ENCODE measurements at regions not wholly inside any gene's neighbourhood (a gene's known extent, or its start where the extent isn't known, plus 50 kb on each side); places are given as distances from the start of the nearest gene placed in this dataset.

- no peaks in the 10 kb centered on the region for H3K27me3 ChIP-seq
- no peak overlapping the region for H3K4me3 ChIP-seq
- TF ChIP-seq CTCF (IDR thresholded peaks at IDR 0.05), result no peak
- no peaks in the 10 kb centered on the region for H3K36me3 ChIP-seq
- H3K27ac ChIP-seq, result no peak overlapping the region
- H3K4me1 ChIP-seq, result peaks cover 3% of the 10 kb centered on the region
- no peak for DNase-seq
- intact Hi-C loops (cut with DNase I), result no loop called here
- no peaks in the 10 kb centered on the region for H3K9me3 ChIP-seq
- H3K9ac ChIP-seq (ENCODE audit: low read depth in 2 of 2, low read length in 2 of 2), result no peak overlapping the region
Measured at GRCh38 chr6:113487489-113488058, 369.6 kb upstream of the MARCKS start.

GRCh38 chr6:113488061-113488460 is 369.1 kb upstream of the MARCKS start:
- Histone ChIP-seq H3K27ac (no peak overlapping the region), H3K27me3 (no peaks in the 10 kb centered on the region), H3K4me1 (peaks cover 3% of the 10 kb centered on the region), H3K36me3 (no peaks in the 10 kb centered on the region), H3K9me3 (no peaks in the 10 kb centered on the region), H3K9ac (ENCODE audit: low read depth in 2 of 2, low read length in 2 of 2) (no peak overlapping the region), H3K4me3 (no peak overlapping the region)
- no peak for TF ChIP-seq CTCF (IDR thresholded peaks at IDR 0.05)
- intact Hi-C loops (cut with DNase I), result no loop called here
- DNase-seq, result no peak

GRCh38 chr6:113488812-113489685 is 368.1 kb upstream of the MARCKS start:
- intact Hi-C loops (cut with DNase I), result no loop called here
- no peak for DNase-seq
- Histone ChIP-seq H3K27me3 (no peaks in the 10 kb centered on the region), H3K4me3 (no peak overlapping the region), H3K27ac (no peak overlapping the region), H3K9me3 (no peaks in the 10 kb centered on the region), H3K9ac (ENCODE audit: low read depth in 2 of 2, low read length in 2 of 2) (no peak overlapping the region), H3K4me1 (peaks cover 3% of the 10 kb centered on the region), H3K36me3 (no peaks in the 10 kb centered on the region)
- TF ChIP-seq CTCF (IDR thresholded peaks at IDR 0.05), result no peak

GRCh38 chr6:113489952-113490746 is 367.0 kb upstream of the MARCKS start:
- DNase-seq, result no peak
- Histone ChIP-seq H3K9me3 (no peaks in the 10 kb centered on the region), H3K9ac (ENCODE audit: low read depth in 2 of 2, low read length in 2 of 2) (no peak overlapping the region), H3K27ac (no peak overlapping the region), H3K36me3 (no peaks in the 10 kb centered on the region), H3K4me1 (peaks cover 3% of the 10 kb centered on the region), H3K4me3 (no peak overlapping the region), H3K27me3 (no peaks in the 10 kb centered on the region)
- no peak for TF ChIP-seq CTCF (IDR thresholded peaks at IDR 0.05)
- intact Hi-C loops (cut with DNase I), result no loop called here

- H3K9me3 ChIP-seq, result no peaks in the 10 kb centered on the region
- H3K27ac ChIP-seq, result no peak overlapping the region
- DNase-seq, result no peak
- no peak overlapping the region for H3K9ac ChIP-seq (ENCODE audit: low read depth in 2 of 2, low read length in 2 of 2)
- H3K27me3 ChIP-seq, result no peaks in the 10 kb centered on the region
- TF ChIP-seq CTCF (IDR thresholded peaks at IDR 0.05), result no peak
- H3K4me3 ChIP-seq, result no peak overlapping the region
- intact Hi-C loops (cut with DNase I), result no loop called here
- H3K36me3 ChIP-seq, result no peaks in the 10 kb centered on the region
- peaks cover 3% of the 10 kb centered on the region for H3K4me1 ChIP-seq
Measured at GRCh38 chr6:113491376-113491775, 365.8 kb upstream of the MARCKS start.
